ENCODE measurements at regions not wholly inside any gene's neighbourhood (a gene's known extent, or its start where the extent isn't known, plus 50 kb on each side); places are given as distances from the start of the nearest gene placed in this dataset.

DNA sequence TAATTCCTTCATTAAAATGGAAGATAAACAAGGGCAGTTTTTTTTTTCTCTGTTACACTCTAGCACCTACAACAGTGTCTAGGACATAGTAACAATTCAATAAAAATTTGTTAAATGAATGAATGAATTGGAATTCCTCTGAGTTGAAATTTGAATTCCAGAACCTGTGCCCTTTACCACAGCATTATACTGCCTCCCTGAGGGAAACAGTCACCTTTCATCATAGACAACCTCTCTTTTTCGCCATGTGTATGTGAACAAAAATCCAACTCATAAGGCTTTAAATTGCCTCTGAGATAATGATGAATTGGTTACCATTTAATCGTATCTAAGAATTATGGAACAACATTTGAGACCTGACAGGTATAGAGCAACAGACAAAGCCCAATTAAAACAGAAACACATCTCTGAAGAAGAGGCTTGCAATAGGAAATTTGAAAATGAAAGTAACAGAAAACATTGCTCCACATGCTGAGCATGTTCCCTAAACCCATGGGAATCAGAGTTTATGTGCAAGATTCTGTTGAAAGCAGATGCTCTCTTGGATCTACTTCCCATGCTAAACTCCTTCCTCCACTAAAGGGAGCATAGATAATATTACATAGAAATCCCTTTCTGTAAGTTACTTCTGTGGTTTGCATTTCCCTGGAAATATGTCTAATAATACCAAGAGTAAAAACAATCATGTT, 657.8 kb downstream of the GALC start:
- Histone ChIP-seq H3K4me1 (ENCODE audit: control insufficient read depth, low read length) (no peaks in the 10 kb centered on the region), H3K27me3 (ENCODE audit: control insufficient read depth, low read length) (no peaks in the 10 kb centered on the region), H3K9me3 (ENCODE audit: control insufficient read depth, insufficient read depth, low read length) (no peaks in the 10 kb centered on the region), H4K20me1 (ENCODE audit: control insufficient read depth, insufficient read depth, low read depth, low read length) (no peaks in the 10 kb centered on the region), H3K4me3 (ENCODE audit: low read length) (no peak overlapping the region), H3K27ac (ENCODE audit: low read depth, low read length) (no peak overlapping the region), H3K79me2 (ENCODE audit: control insufficient read depth, low read length) (no peaks in the 10 kb centered on the region), H3F3A (ENCODE audit: control insufficient read depth, insufficient read depth) (no peaks in the 10 kb centered on the region), H3K36me3 (ENCODE audit: control insufficient read depth, low read length) (no peaks in the 10 kb centered on the region), H3K9me2 (replicated peaks; ENCODE audit: control insufficient read depth, low read length) (no peaks in the 10 kb centered on the region), H3K4me2 (ENCODE audit: low read length) (no peak overlapping the region)
- TF ChIP-seq, protein P1, sequence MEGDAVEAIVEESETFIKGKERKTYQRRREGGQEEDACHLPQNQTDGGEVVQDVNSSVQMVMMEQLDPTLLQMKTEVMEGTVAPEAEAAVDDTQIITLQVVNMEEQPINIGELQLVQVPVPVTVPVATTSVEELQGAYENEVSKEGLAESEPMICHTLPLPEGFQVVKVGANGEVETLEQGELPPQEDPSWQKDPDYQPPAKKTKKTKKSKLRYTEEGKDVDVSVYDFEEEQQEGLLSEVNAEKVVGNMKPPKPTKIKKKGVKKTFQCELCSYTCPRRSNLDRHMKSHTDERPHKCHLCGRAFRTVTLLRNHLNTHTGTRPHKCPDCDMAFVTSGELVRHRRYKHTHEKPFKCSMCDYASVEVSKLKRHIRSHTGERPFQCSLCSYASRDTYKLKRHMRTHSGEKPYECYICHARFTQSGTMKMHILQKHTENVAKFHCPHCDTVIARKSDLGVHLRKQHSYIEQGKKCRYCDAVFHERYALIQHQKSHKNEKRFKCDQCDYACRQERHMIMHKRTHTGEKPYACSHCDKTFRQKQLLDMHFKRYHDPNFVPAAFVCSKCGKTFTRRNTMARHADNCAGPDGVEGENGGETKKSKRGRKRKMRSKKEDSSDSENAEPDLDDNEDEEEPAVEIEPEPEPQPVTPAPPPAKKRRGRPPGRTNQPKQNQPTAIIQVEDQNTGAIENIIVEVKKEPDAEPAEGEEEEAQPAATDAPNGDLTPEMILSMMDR (IDR thresholded peaks at IDR 0.05; ENCODE audit: low read depth, low read length, poor library complexity, severe bottlenecking): no peak
- TF ChIP-seq EZH2phosphoT487 (IDR thresholded peaks at IDR 0.05; ENCODE audit: borderline replicate concordance, low read length): no peak

DNA sequence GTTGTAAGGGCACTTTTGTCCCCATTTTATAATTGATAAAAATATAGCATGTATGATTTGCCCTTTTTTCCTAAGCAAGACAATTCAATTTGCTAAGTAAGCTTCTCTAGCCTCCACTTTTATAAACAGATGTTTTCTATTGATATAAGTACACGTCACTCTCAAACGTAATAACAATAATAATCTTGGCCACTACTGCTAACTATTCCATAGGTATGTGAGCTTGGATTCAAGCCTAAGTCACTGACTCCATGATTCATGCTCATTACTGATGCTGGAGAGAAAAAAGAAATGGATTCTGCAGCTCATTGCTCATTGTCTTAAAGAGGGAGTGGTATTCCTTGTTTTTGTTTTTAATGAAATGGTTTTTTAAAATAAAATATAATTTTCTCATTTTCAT, 661.0 kb downstream of the GALC start:
- no peaks in the 10 kb centered on the region for H3K9me3 ChIP-seq (ENCODE audit: control insufficient read depth, insufficient read depth, low read length)
- H3K9me2 ChIP-seq (replicated peaks; ENCODE audit: control insufficient read depth, low read length): no peaks in the 10 kb centered on the region
- no peaks in the 10 kb centered on the region for H3K27me3 ChIP-seq (ENCODE audit: control insufficient read depth, low read length)

DNA sequence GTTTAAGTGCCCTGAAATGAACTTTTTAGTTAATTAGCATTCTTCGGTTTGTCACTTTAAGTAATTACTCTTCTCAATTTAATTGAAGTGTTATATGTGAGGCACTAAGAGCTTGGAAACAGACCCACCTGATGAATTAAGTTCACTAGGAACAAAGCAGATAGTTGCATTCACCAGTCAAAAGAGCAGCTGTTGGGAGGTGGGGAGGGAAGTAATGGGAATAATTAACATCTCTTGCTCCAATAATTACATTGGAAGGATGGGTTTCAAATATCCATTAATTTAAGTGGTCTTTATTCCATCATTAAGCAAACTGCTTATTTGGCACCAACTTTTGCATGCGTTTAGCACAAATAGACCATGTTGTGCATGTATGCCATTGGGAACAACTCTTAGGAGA, 667.2 kb downstream of the GALC start:
- Histone ChIP-seq H4K20me1 (ENCODE audit: control insufficient read depth, insufficient read depth, low read depth, low read length) (no peaks in the 10 kb centered on the region), H3K9me2 (replicated peaks; ENCODE audit: control insufficient read depth, low read length) (no peaks in the 10 kb centered on the region), H3K27ac (ENCODE audit: low read depth, low read length) (no peak overlapping the region), H3K27me3 (ENCODE audit: control insufficient read depth, low read length) (no peaks in the 10 kb centered on the region), H3K4me2 (ENCODE audit: low read length) (no peak overlapping the region), H3K4me3 (ENCODE audit: low read length) (no peak overlapping the region), H3K79me2 (ENCODE audit: control insufficient read depth, low read length) (no peaks in the 10 kb centered on the region), H3K4me1 (ENCODE audit: control insufficient read depth, low read length) (no peaks in the 10 kb centered on the region), H3F3A (ENCODE audit: control insufficient read depth, insufficient read depth) (no peaks in the 10 kb centered on the region), H3K9me3 (ENCODE audit: control insufficient read depth, insufficient read depth, low read length) (no peaks in the 10 kb centered on the region), H3K36me3 (ENCODE audit: control insufficient read depth, low read length) (no peaks in the 10 kb centered on the region)
- TF ChIP-seq, protein P1 (IDR thresholded peaks at IDR 0.05; ENCODE audit: low read depth, low read length, poor library complexity, severe bottlenecking): no peak
- TF ChIP-seq EZH2phosphoT487 (IDR thresholded peaks at IDR 0.05; ENCODE audit: borderline replicate concordance, low read length): no peak

More for the DNA sequence above, 661.0 kb downstream of the GALC start:
- H3K79me2 ChIP-seq (ENCODE audit: control insufficient read depth, low read length): no peaks in the 10 kb centered on the region
- H4K20me1 ChIP-seq (ENCODE audit: control insufficient read depth, insufficient read depth, low read depth, low read length): no peaks in the 10 kb centered on the region
- no peak for TF ChIP-seq EZH2phosphoT487 (IDR thresholded peaks at IDR 0.05; ENCODE audit: borderline replicate concordance, low read length)
- no peaks in the 10 kb centered on the region for H3K36me3 ChIP-seq (ENCODE audit: control insufficient read depth, low read length)
- H3F3A ChIP-seq (ENCODE audit: control insufficient read depth, insufficient read depth): no peaks in the 10 kb centered on the region
- no peak overlapping the region for H3K4me3 ChIP-seq (ENCODE audit: low read length)
- H3K4me2 ChIP-seq (ENCODE audit: low read length): no peak overlapping the region
- no peaks in the 10 kb centered on the region for H3K4me1 ChIP-seq (ENCODE audit: control insufficient read depth, low read length)
- H3K27ac ChIP-seq (ENCODE audit: low read depth, low read length): no peak overlapping the region

DNA sequence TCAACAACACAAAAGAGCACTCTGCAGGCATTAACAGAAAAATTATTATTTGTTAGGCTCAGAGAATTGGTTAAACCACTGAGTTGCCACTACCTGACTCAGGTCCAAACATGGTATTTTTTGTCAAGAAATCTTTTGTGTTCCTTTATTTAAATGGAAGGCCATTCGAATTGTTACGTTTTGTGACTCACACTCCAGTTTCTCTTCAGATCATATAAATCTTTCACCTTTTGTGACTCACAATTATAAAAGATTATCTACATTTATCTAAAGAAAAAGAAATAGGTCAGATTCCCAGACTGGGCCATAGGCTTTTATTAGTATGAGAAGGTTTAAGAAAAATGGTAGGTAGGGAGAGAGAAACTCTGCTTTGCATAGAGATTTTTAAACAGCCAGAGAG, 669.8 kb downstream of the GALC start:
- no peaks in the 10 kb centered on the region for H3K9me3 ChIP-seq (ENCODE audit: control insufficient read depth, insufficient read depth, low read length)
- H3K4me1 ChIP-seq (ENCODE audit: control insufficient read depth, low read length): no peaks in the 10 kb centered on the region
- TF ChIP-seq, protein P1 (IDR thresholded peaks at IDR 0.05; ENCODE audit: low read depth, low read length, poor library complexity, severe bottlenecking): no peak
- TF ChIP-seq EZH2phosphoT487 (IDR thresholded peaks at IDR 0.05; ENCODE audit: borderline replicate concordance, low read length): no peak
- no peak overlapping the region for H3K4me3 ChIP-seq (ENCODE audit: low read length)
- H3F3A ChIP-seq (ENCODE audit: control insufficient read depth, insufficient read depth): no peaks in the 10 kb centered on the region
- H3K79me2 ChIP-seq (ENCODE audit: control insufficient read depth, low read length): no peaks in the 10 kb centered on the region
- no peaks in the 10 kb centered on the region for H3K27me3 ChIP-seq (ENCODE audit: control insufficient read depth, low read length)
- no peaks in the 10 kb centered on the region for H4K20me1 ChIP-seq (ENCODE audit: control insufficient read depth, insufficient read depth, low read depth, low read length)
- H3K4me2 ChIP-seq (ENCODE audit: low read length): no peak overlapping the region
- no peak overlapping the region for H3K27ac ChIP-seq (ENCODE audit: low read depth, low read length)
- H3K36me3 ChIP-seq (ENCODE audit: control insufficient read depth, low read length): no peaks in the 10 kb centered on the region
- H3K9me2 ChIP-seq (replicated peaks; ENCODE audit: control insufficient read depth, low read length): no peaks in the 10 kb centered on the region
